Tibial nerve (tissue), 3 donors: ENCODE measurements at regions not wholly inside any gene's neighbourhood (a gene's known extent, or its start where the extent isn't known, plus 50 kb on each side); places are given as distances from the start of the nearest gene placed in this dataset.

ENCODE experiments used
- CTCF ChIP-seq, 5 experiments: fragments of 200-600 bp in 3 of 5; fragments of 450-650 bp in 2 of 5; sonication (generic) in 3 of 5; IDR thresholded peaks; one replicate each; pipeline ENCODE4 v1.5.1; 2016 to 2019; ENCODE audit warnings: antibody characterized with exemption in 5 of 5, mild to moderate bottlenecking in 3 of 5, moderate library complexity in 2 of 5
- POLR2A ChIP-seq, 2 donors: fragments of 450-650 bp; IDR thresholded peaks; one replicate each; pipeline ENCODE4 v1.6.1; 2017; ENCODE audit warnings: antibody characterized with exemption in 2 of 2, mild to moderate bottlenecking in 2 of 2, moderate library complexity in 2 of 2

- TF ChIP-seq CTCF (IDR thresholded peaks at IDR 0.05) (no peak), POLR2A (IDR thresholded peaks at IDR 0.05) (no peak)
These were observed 246.5 kb upstream of the LRRN1 start for GRCh38 chr3:3552761-3553160.
